ENCODE measurements at regions not wholly inside any gene's neighbourhood (a gene's known extent, or its start where the extent isn't known, plus 50 kb on each side); places are given as distances from the start of the nearest gene placed in this dataset.

GRCh38 chr1:213793482-213794067 lies 194.2 kb upstream of the PROX1 start:
- TF ChIP-seq, protein P1, sequence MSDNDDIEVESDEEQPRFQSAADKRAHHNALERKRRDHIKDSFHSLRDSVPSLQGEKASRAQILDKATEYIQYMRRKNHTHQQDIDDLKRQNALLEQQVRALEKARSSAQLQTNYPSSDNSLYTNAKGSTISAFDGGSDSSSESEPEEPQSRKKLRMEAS (IDR thresholded peaks at IDR 0.05), result no peak
- TF ChIP-seq EP300 (IDR thresholded peaks at IDR 0.05; ENCODE audit: borderline replicate concordance) (no peak), USF1 (IDR thresholded peaks at IDR 0.05) (no peak), EGR1 (IDR thresholded peaks at IDR 0.05) (no peak), ZBTB7A (IDR thresholded peaks at IDR 0.05; ENCODE audit: low read depth) (no peak), TCF12 (IDR thresholded peaks at IDR 0.05; ENCODE audit: low read depth) (no peak), YY1 (IDR thresholded peaks at IDR 0.05; ENCODE audit: low read depth) (no peak), CEBPB (IDR thresholded peaks at IDR 0.05) (no peak), REST (IDR thresholded peaks at IDR 0.05; ENCODE audit: low read depth) (no peak), FOXM1 (IDR thresholded peaks at IDR 0.05; ENCODE audit: borderline replicate concordance, low read depth) (no peak), TEAD4 (IDR thresholded peaks at IDR 0.05) (no peak), NFIC (IDR thresholded peaks at IDR 0.05) (no peak), RAD21 (IDR thresholded peaks at IDR 0.05; ENCODE audit: low read depth) (no peak), TAF1 (IDR thresholded peaks at IDR 0.05; ENCODE audit: low read depth) (no peak), CREB1 (IDR thresholded peaks at IDR 0.05; ENCODE audit: low read depth) (no peak)

GRCh38 chr1:213796525-213796924 lies 191.2 kb upstream of the PROX1 start:
- TF ChIP-seq USF1 (IDR thresholded peaks at IDR 0.05) (no peak), TCF12 (IDR thresholded peaks at IDR 0.05; ENCODE audit: low read depth) (no peak)

GRCh38 chr1:213817156-213817555 lies 170.6 kb upstream of the PROX1 start:
- no peak for TF ChIP-seq ZBTB7A (IDR thresholded peaks at IDR 0.05; ENCODE audit: low read depth)
- no peak for TF ChIP-seq TCF12 (IDR thresholded peaks at IDR 0.05; ENCODE audit: low read depth)
- TF ChIP-seq USF1 (IDR thresholded peaks at IDR 0.05), result no peak
- no peak for TF ChIP-seq EP300 (IDR thresholded peaks at IDR 0.05; ENCODE audit: borderline replicate concordance)
- no peak for TF ChIP-seq RAD21 (IDR thresholded peaks at IDR 0.05; ENCODE audit: low read depth)
- TF ChIP-seq FOXM1 (IDR thresholded peaks at IDR 0.05; ENCODE audit: borderline replicate concordance, low read depth), result no peak
- no peak for TF ChIP-seq TAF1 (IDR thresholded peaks at IDR 0.05; ENCODE audit: low read depth)

- no peak for TF ChIP-seq CREB1 (IDR thresholded peaks at IDR 0.05; ENCODE audit: low read depth)
- no peak for TF ChIP-seq NFIC (IDR thresholded peaks at IDR 0.05)
- no peak for TF ChIP-seq EGR1 (IDR thresholded peaks at IDR 0.05)
- TF ChIP-seq, protein P1 (IDR thresholded peaks at IDR 0.05), result no peak
- TF ChIP-seq YY1 (IDR thresholded peaks at IDR 0.05; ENCODE audit: low read depth), result no peak
- TF ChIP-seq USF1 (IDR thresholded peaks at IDR 0.05), result no peak
- TF ChIP-seq FOXM1 (IDR thresholded peaks at IDR 0.05; ENCODE audit: borderline replicate concordance, low read depth), result no peak
- TF ChIP-seq TEAD4 (IDR thresholded peaks at IDR 0.05), result no peak
- no peak for TF ChIP-seq EP300 (IDR thresholded peaks at IDR 0.05; ENCODE audit: borderline replicate concordance)
- TF ChIP-seq CEBPB (IDR thresholded peaks at IDR 0.05), result no peak
- no peak for TF ChIP-seq ZBTB7A (IDR thresholded peaks at IDR 0.05; ENCODE audit: low read depth)
- TF ChIP-seq TCF12 (IDR thresholded peaks at IDR 0.05; ENCODE audit: low read depth), result no peak
- TF ChIP-seq RAD21 (IDR thresholded peaks at IDR 0.05; ENCODE audit: low read depth), result no peak
- no peak for TF ChIP-seq REST (IDR thresholded peaks at IDR 0.05; ENCODE audit: low read depth)
Measured at GRCh38 chr1:213820362-213821149, 167.2 kb upstream of the PROX1 start.

All from Ishikawa (cell line).